Endometrium (tissue), 2 donors: ENCODE measurements at regions not wholly inside any gene's neighbourhood (a gene's known extent, or its start where the extent isn't known, plus 50 kb on each side); places are given as distances from the start of the nearest gene placed in this dataset.

Experiments
- FAIRE-seq: peaks from 2 replicates; lab custom pipeline; 2012; peaks lifted over from hg19 to GRCh38; lab: Jason Lieb, UNC
- donor health status: control.
- donor health status: control.

- peak; percentile 43 for FAIRE-seq
Measured at GRCh38 chr1:193988885-193989284, 802.5 kb upstream of the B3GALT2 start.

GRCh38 chr1:193979219-193979618, 792.8 kb upstream of the B3GALT2 start:
- FAIRE-seq, result no peak

- no peak for FAIRE-seq
Measured at GRCh38 chr1:193974286-193974798, 787.9 kb upstream of the B3GALT2 start.

- FAIRE-seq, result no peak
Measured at GRCh38 chr1:193973428-193973827, 787.0 kb upstream of the B3GALT2 start.

GRCh38 chr1:193971595-193971994, 785.2 kb upstream of the B3GALT2 start:
- FAIRE-seq, result no peak

GRCh38 chr1:193960499-193960898, 774.1 kb upstream of the B3GALT2 start:
- FAIRE-seq, result no peak

GRCh38 chr1:193960040-193960439, 773.6 kb upstream of the B3GALT2 start:
- no peak for FAIRE-seq

- FAIRE-seq, result no peak
Measured at GRCh38 chr1:193957556-193958095, 771.2 kb upstream of the B3GALT2 start.

GRCh38 chr1:193952778-193953374, 766.5 kb upstream of the B3GALT2 start:
- FAIRE-seq, result no peak

GRCh38 chr1:193951984-193952383, 765.6 kb upstream of the B3GALT2 start:
- FAIRE-seq, result no peak

GRCh38 chr1:193944454-193944853, 758.0 kb upstream of the B3GALT2 start:
- FAIRE-seq, result no peak

- no peak for FAIRE-seq
Measured at GRCh38 chr1:193940176-193940575, 753.8 kb upstream of the B3GALT2 start.

GRCh38 chr1:193939585-193939984, 753.2 kb upstream of the B3GALT2 start:
- no peak for FAIRE-seq

- no peak for FAIRE-seq
Measured at GRCh38 chr1:193937308-193937707, 750.9 kb upstream of the B3GALT2 start.

GRCh38 chr1:193932979-193933378, 746.6 kb upstream of the B3GALT2 start:
- no peak for FAIRE-seq

GRCh38 chr1:193931356-193931755, 744.9 kb upstream of the B3GALT2 start:
- FAIRE-seq, result no peak

- FAIRE-seq, result no peak
Measured at GRCh38 chr1:193929374-193930033, 743.1 kb upstream of the B3GALT2 start.

- FAIRE-seq, result no peak
Measured at GRCh38 chr1:193927550-193927949, 741.1 kb upstream of the B3GALT2 start.

GRCh38 chr1:193926956-193927355, 740.5 kb upstream of the B3GALT2 start:
- no peak for FAIRE-seq

- no peak for FAIRE-seq
Measured at GRCh38 chr1:193919827-193920226, 733.4 kb upstream of the B3GALT2 start.

- FAIRE-seq, result no peak
Measured at GRCh38 chr1:193916452-193916851, 730.0 kb upstream of the B3GALT2 start.

GRCh38 chr1:193914871-193915270, 728.5 kb upstream of the B3GALT2 start:
- no peak for FAIRE-seq

- FAIRE-seq, result no peak
Measured at GRCh38 chr1:193909406-193910082, 723.1 kb upstream of the B3GALT2 start.
